Cardiac muscle cell (in vitro differentiated cells and primary cell): ENCODE measurements at regions not wholly inside any gene's neighbourhood (a gene's known extent, or its start where the extent isn't known, plus 50 kb on each side); places are given as distances from the start of the nearest gene placed in this dataset.

ENCODE experiments used
- DNase-seq, 2 donors: peaks; one replicate each; pipeline versions ENCODE4 v3.0.0 to v3.0.0-alpha.2; 2010 to 2017; ENCODE audit warnings: low read depth in 1 of 2, low spot score in 1 of 2
- H3K27ac ChIP-seq: fragments of 200-600 bp; sonication (generic); 2 replicates; pipeline ENCODE4 v1.5.1; 2016
- H3K27me3 ChIP-seq: fragments of 200-600 bp; sonication (generic); 2 replicates; pipeline ENCODE4 v1.6.0; 2016; ENCODE audit warnings: control low read depth
- H3K36me3 ChIP-seq: fragments of 200-600 bp; sonication (generic); 2 replicates; pipeline ENCODE4 v1.5.1; 2016; ENCODE audit warnings: control low read depth
- H3K4me1 ChIP-seq: fragments of 200-600 bp; sonication (generic); 2 replicates; pipeline ENCODE4 v1.8.1; 2017; ENCODE audit warnings: low read depth, mild to moderate bottlenecking, mixed run types
- H3K4me3 ChIP-seq: fragments of 200-600 bp; sonication (generic); 2 replicates; pipeline ENCODE4 v1.5.1; 2016; ENCODE audit warnings: mild to moderate bottlenecking
- H3K9me3 ChIP-seq: fragments of 200-600 bp; sonication (generic); 2 replicates; pipeline ENCODE4 v1.5.1; 2017; ENCODE audit warnings: low read depth, mild to moderate bottlenecking, control low read depth
- TF ChIP-seq, protein P1 (sequence below): IDR thresholded peaks from 2 replicates; pipeline ENCODE4 v1.5.1; 2012; ENCODE audit warnings: low read depth, mild to moderate bottlenecking, low read length

DNA sequence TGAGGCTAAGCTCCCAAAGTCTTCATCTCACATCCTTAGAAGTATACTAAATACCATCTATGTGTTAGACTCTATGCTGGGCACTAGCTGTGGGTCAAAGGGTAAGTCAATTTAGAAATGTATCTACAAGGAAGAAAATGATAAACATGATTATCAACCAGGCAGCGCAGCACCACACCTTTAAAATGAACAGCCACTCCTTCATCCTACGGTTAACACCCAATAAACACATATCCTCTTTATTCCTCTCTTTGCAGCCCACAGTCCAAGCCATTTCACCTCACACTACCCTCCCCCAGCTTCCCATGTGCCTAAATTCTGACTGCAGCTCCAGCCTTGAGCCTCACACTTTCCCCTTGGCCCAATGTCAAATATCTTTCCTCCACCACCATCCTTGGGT lies 362.6 kb downstream of the FGFR2 start:
- no peak for DNase-seq
- TF ChIP-seq, protein P1, sequence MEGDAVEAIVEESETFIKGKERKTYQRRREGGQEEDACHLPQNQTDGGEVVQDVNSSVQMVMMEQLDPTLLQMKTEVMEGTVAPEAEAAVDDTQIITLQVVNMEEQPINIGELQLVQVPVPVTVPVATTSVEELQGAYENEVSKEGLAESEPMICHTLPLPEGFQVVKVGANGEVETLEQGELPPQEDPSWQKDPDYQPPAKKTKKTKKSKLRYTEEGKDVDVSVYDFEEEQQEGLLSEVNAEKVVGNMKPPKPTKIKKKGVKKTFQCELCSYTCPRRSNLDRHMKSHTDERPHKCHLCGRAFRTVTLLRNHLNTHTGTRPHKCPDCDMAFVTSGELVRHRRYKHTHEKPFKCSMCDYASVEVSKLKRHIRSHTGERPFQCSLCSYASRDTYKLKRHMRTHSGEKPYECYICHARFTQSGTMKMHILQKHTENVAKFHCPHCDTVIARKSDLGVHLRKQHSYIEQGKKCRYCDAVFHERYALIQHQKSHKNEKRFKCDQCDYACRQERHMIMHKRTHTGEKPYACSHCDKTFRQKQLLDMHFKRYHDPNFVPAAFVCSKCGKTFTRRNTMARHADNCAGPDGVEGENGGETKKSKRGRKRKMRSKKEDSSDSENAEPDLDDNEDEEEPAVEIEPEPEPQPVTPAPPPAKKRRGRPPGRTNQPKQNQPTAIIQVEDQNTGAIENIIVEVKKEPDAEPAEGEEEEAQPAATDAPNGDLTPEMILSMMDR, result no peak
- no peaks in the 10 kb centered on the region for H3K36me3 ChIP-seq
- H3K9me3 ChIP-seq, result no peaks in the 10 kb centered on the region
- H3K27ac ChIP-seq, result no peak overlapping the region
- no peak overlapping the region for H3K4me3 ChIP-seq
- H3K27me3 ChIP-seq, result no peaks in the 10 kb centered on the region
- H3K4me1 ChIP-seq, result no peaks in the 10 kb centered on the region

DNA sequence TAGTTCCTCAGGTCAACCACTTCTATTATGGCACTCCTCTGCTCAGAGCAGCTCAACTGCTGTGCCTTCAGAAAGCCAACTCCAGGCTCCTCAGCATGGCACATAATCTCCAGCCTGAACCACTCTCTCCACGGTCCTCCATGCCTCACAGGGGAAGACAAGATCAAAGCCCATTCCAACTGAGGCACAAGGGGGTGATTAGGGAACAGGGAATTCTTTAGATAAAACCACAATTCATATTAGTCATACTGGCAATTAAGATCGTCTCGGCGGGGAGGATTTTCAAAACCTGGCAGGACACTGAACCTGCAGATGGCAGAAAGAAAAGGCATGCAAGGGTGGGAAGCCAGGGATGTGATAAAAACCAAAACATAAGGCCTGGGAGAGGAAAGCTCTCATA lies 361.6 kb downstream of the FGFR2 start:
- Histone ChIP-seq H3K4me3 (no peak overlapping the region), H3K27me3 (no peaks in the 10 kb centered on the region), H3K36me3 (no peaks in the 10 kb centered on the region), H3K4me1 (no peaks in the 10 kb centered on the region), H3K9me3 (no peaks in the 10 kb centered on the region), H3K27ac (no peak overlapping the region)
- TF ChIP-seq, protein P1, result no peak
- no peak for DNase-seq

DNA sequence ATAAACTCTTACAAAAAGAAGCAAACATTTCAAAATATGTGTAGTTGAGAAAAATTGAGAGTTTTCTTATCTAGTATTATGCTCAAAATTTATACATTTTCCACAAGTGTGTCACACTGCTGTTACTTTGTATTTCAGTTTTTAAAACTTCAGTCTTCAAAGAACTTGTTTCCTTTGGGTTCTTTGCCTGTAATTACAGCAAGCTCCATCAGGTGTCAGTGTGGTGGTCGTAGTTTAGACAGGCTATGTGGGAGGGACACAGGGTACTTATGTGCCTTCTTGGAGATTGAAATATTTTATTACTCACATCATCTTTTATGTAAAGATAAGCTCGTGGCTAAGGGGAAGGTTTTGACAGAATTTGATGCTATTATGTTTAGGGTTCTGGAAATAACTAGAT lies 360.5 kb downstream of the FGFR2 start:
- no peaks in the 10 kb centered on the region for H3K9me3 ChIP-seq
- no peak for DNase-seq
- no peaks in the 10 kb centered on the region for H3K4me1 ChIP-seq
- H3K27me3 ChIP-seq, result no peaks in the 10 kb centered on the region
- no peak overlapping the region for H3K27ac ChIP-seq
- H3K36me3 ChIP-seq, result no peaks in the 10 kb centered on the region
- TF ChIP-seq, protein P1, result no peak
- H3K4me3 ChIP-seq, result no peak overlapping the region

DNA sequence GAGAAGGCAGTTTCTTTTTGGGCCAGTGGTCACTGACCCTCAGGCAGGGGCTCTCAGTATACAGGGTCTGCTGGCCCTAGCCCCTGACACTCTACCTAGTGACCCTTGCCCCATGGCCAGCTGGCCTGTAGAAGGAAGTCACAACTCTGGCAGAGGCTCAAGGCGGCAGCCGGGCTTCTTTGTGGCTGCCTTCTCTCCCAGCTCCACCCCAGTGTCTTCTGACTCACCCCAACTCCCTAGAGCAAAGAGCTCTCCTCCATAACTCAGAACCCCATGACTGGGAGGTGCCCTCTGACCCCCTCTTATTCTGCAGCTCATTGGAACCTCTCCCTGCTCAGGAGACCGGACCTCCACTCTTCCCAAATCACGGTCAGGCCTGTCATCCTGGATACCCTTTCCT lies 358.2 kb downstream of the FGFR2 start:
- Histone ChIP-seq H3K36me3 (no peaks in the 10 kb centered on the region), H3K27ac (no peak overlapping the region), H3K4me3 (no peak overlapping the region), H3K9me3 (no peaks in the 10 kb centered on the region), H3K4me1 (no peaks in the 10 kb centered on the region), H3K27me3 (no peaks in the 10 kb centered on the region)
- TF ChIP-seq, protein P1, result no peak
- no peak for DNase-seq

DNA sequence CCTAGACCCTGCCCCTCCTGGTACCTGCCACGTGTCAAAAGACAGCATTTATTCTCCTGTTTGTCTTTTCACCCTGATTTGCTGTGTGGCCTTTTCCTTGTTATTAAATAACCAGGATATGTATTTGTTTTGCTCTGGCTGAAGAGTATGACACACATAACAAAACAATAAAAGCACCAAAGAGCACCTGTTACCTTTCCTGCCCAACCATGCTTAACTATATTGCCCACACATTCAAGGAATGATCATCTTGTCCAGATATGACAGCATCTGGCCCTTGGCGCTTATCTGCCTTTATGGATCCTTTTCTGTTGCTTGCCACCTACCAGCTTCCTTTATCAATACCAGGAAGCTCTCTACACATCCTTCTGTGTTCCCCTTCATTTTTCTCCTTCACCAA lies 357.7 kb downstream of the FGFR2 start:
- H3K9me3 ChIP-seq, result no peaks in the 10 kb centered on the region
- H3K27me3 ChIP-seq, result no peaks in the 10 kb centered on the region
- no peaks in the 10 kb centered on the region for H3K4me1 ChIP-seq
- no peak overlapping the region for H3K4me3 ChIP-seq
- no peaks in the 10 kb centered on the region for H3K36me3 ChIP-seq
- TF ChIP-seq, protein P1, result no peak
- no peak overlapping the region for H3K27ac ChIP-seq
- no peak for DNase-seq

DNA sequence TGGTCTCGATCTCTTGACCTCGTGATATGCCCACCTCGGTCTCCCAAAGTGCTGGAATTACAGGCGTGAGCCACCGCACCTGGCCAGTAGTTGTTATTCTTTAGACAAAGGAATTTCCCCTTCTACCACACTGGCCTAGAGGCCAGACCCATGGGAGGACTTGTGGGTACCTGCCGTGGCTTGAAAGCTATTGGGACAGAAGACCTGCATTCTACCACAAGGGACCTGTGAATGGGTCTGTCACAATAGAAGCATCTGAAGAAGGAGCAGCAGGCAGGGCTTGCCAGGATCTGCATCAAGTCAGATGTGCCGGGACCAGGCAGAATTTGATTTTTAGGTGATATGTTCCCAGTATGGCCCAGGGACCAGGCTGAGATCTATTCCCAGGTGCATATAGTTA lies 356.9 kb downstream of the FGFR2 start:
- no peak for DNase-seq
- no peak overlapping the region for H3K27ac ChIP-seq
- H3K4me3 ChIP-seq, result no peak overlapping the region
- no peaks in the 10 kb centered on the region for H3K4me1 ChIP-seq
- H3K9me3 ChIP-seq, result no peaks in the 10 kb centered on the region
- TF ChIP-seq, protein P1, result no peak
- no peaks in the 10 kb centered on the region for H3K27me3 ChIP-seq
- no peaks in the 10 kb centered on the region for H3K36me3 ChIP-seq
